OCI-LY1 (cell line): ENCODE measurements at regions not wholly inside any gene's neighbourhood (a gene's known extent, or its start where the extent isn't known, plus 50 kb on each side); places are given as distances from the start of the nearest gene placed in this dataset.

Experiments
- CTCF ChIP-seq: fragments of 200-600 bp; sonication (generic), shearing (Covaris generic); IDR thresholded peaks from 2 replicates; pipeline ENCODE4 v1.5.1; 2017; ENCODE audit warnings: mild to moderate bottlenecking, antibody characterized with exemption, low read length, moderate library complexity, mixed read lengths
- EZH2 ChIP-seq: fragments of 200-600 bp; sonication (generic), shearing (Covaris generic); IDR thresholded peaks from 2 replicates; pipeline ENCODE4 v1.8.0; 2017; ENCODE audit warnings: borderline replicate concordance, mixed run types, mild to moderate bottlenecking, antibody characterized with exemption, low read length, moderate library complexity, mixed read lengths

GRCh38 chr4:137748616-137749015, 216.3 kb upstream of the PCDH18 start:
- no peak for TF ChIP-seq EZH2
- TF ChIP-seq CTCF: no peak
